IMR-90 (cell line): ENCODE measurements at regions not wholly inside any gene's neighbourhood (a gene's known extent, or its start where the extent isn't known, plus 50 kb on each side); places are given as distances from the start of the nearest gene placed in this dataset.

Source experiments
- ATAC-seq: fragments of 200-7000 bp; cut with Tn5 transposase; 2 replicates; pipeline ENCODE4 v1.9.1; 2020; ENCODE audit warnings: low read depth, mild to moderate bottlenecking, moderate library complexity
- BruUV-seq: library from RNA; stranded (reverse); fragments of 400-500 nt; replicated peaks from 2 replicates; lab custom pipeline; 2021; lab: Mats Ljungman, UMichigan
- CTCF ChIA-PET: fragments of 300-600 bp; formaldehyde crosslinking; extraction: SDS; loops from one replicate; lab custom pipeline; 2021; ENCODE audit warnings: antibody characterized with exemption; lab: Yijun Ruan, JAX
- POLR2A ChIA-PET: fragments of 300-600 bp; sonication (Branson Sonifier 250); formaldehyde crosslinking; loops from one replicate; lab custom pipeline; 2022; ENCODE audit warnings: antibody characterized with exemption; ENCODE audit not compliant: unreplicated experiment; lab: Charles Lee
- DNase-seq: peaks from one replicate; pipeline ENCODE4 v3.0.0; 2013
- H2AFZ ChIP-seq: replicated peaks from 2 replicates; pipeline ENCODE3; 2013; ENCODE audit warnings: low read length, mild to moderate bottlenecking; ENCODE audit not compliant: poor library complexity
- H2AK5ac ChIP-seq: 2 replicates; pipeline ENCODE4 v1.6.1; 2013; ENCODE audit warnings: low read depth, low read length, inconsistent platforms
- H2AK9ac ChIP-seq: replicated peaks from 2 replicates; pipeline ENCODE3; 2013; ENCODE audit warnings: mild to moderate bottlenecking, low read depth, low read length, moderate library complexity; ENCODE audit not compliant: poor library complexity
- H2BK120ac ChIP-seq: 2 replicates; pipeline ENCODE4 v1.6.1; 2013; ENCODE audit warnings: low read depth, low read length, inconsistent platforms
- H2BK15ac ChIP-seq: 3 replicates; pipeline ENCODE4 v1.6.1; 2013; ENCODE audit warnings: low read depth, low read length, inconsistent platforms
- H2BK20ac ChIP-seq: 2 replicates; pipeline ENCODE4 v1.6.1; 2013; ENCODE audit warnings: low read depth, mild to moderate bottlenecking, inconsistent platforms, low read length, moderate library complexity
- H2BK5ac ChIP-seq: 2 replicates; pipeline ENCODE4 v1.6.1; 2013; ENCODE audit warnings: mild to moderate bottlenecking, low read depth, low read length, inconsistent platforms; ENCODE audit not compliant: poor library complexity, severe bottlenecking
- H3K14ac ChIP-seq: replicated peaks from 2 replicates; pipeline ENCODE4 v1.6.1; 2013; ENCODE audit warnings: low read depth, low read length, inconsistent platforms
- H3K18ac ChIP-seq: 2 replicates; pipeline ENCODE4 v1.6.1; 2013; ENCODE audit warnings: low read depth, low read length, control low read depth
- H3K23ac ChIP-seq: 2 replicates; pipeline ENCODE4 v1.6.1; 2013; ENCODE audit warnings: low read depth, low read length, inconsistent platforms
- H3K27ac ChIP-seq: 2 replicates; pipeline ENCODE4 v1.5.1; 2013; ENCODE audit warnings: mild to moderate bottlenecking, control low read depth, low read length; ENCODE audit not compliant: insufficient read depth
- H3K27me3 ChIP-seq: 2 replicates; pipeline ENCODE4 v1.6.1; 2013; ENCODE audit warnings: low read length; ENCODE audit not compliant: control insufficient read depth, insufficient read depth
- H3K36me3 ChIP-seq: 2 replicates; pipeline ENCODE4 v1.6.1; 2013; ENCODE audit warnings: low read length, mixed read lengths; ENCODE audit not compliant: control insufficient read depth, insufficient read depth
- H3K4ac ChIP-seq: 2 replicates; pipeline ENCODE4 v1.6.1; 2013; ENCODE audit warnings: low read depth, low read length, inconsistent platforms
- H3K4me1 ChIP-seq: 2 replicates; pipeline ENCODE4 v1.6.1; 2013; ENCODE audit warnings: low read length, mixed read lengths; ENCODE audit not compliant: control insufficient read depth, insufficient read depth
- H3K4me2 ChIP-seq: 2 replicates; pipeline ENCODE4 v1.6.1; 2013; ENCODE audit warnings: low read depth, mild to moderate bottlenecking, control low read depth, low read length, moderate library complexity
- H3K4me3 ChIP-seq: 2 replicates; pipeline ENCODE4 v1.5.1; 2013; ENCODE audit warnings: low read depth, mild to moderate bottlenecking, control low read depth, low read length, moderate library complexity; ENCODE audit not compliant: insufficient read depth
- H3K56ac ChIP-seq: 2 replicates; pipeline ENCODE4 v1.6.1; 2013; ENCODE audit warnings: low read length, inconsistent platforms; ENCODE audit not compliant: insufficient read depth; ENCODE audit errors: extremely low read depth
- H3K79me1 ChIP-seq, 2 experiments: 2 replicates each; pipeline ENCODE4 v1.6.1; 2013; ENCODE audit warnings: low read length in 2 of 2, inconsistent platforms in 1 of 2, low read depth in 1 of 2
- H3K9ac ChIP-seq: 2 replicates; pipeline ENCODE4 v1.6.1; 2013; ENCODE audit warnings: low read depth, low read length, control low read depth
- H3K9me1 ChIP-seq: 2 replicates; pipeline ENCODE4 v1.6.1; 2013; ENCODE audit warnings: low read length, inconsistent platforms; ENCODE audit not compliant: insufficient read depth
- H3K9me3 ChIP-seq: 2 replicates; pipeline ENCODE4 v1.6.1; 2013; ENCODE audit warnings: low read length; ENCODE audit not compliant: control insufficient read depth, insufficient read depth
- H4K20me1 ChIP-seq: 2 replicates; pipeline ENCODE4 v1.6.1; 2013; ENCODE audit warnings: low read length, inconsistent platforms; ENCODE audit not compliant: insufficient read depth
- H4K5ac ChIP-seq: 2 replicates; pipeline ENCODE4 v1.6.1; 2013; ENCODE audit warnings: mild to moderate bottlenecking, low read depth, low read length, control low read depth
- H4K8ac ChIP-seq, 2 experiments: 2 replicates each; pipeline ENCODE4 v1.6.1; 2013; ENCODE audit warnings: low read depth in 2 of 2, low read length in 2 of 2, control low read depth in 1 of 2, inconsistent platforms in 1 of 2
- H4K91ac ChIP-seq: 2 replicates; pipeline ENCODE4 v1.6.1; 2013; ENCODE audit warnings: low read depth, low read length, inconsistent platforms; ENCODE audit not compliant: insufficient read depth
- BHLHE40 ChIP-seq: fragments of 150-350 bp; IDR thresholded peaks from 2 replicates; pipeline ENCODE4 v1.6.1; 2016; ENCODE audit warnings: mild to moderate bottlenecking, low read depth, low read length
- CEBPB ChIP-seq: IDR thresholded peaks from 2 replicates; pipeline ENCODE4 v1.6.1; 2012; ENCODE audit warnings: low read depth, low read length, improper control_type of control experiment
- CHD1 ChIP-seq: IDR thresholded peaks from 2 replicates; pipeline ENCODE4 v1.6.1; 2012; ENCODE audit warnings: low read depth, low read length, improper control_type of control experiment
- FOS ChIP-seq: fragments of 150-350 bp; IDR thresholded peaks from 2 replicates; pipeline ENCODE4 v1.6.1; 2016; ENCODE audit warnings: low read depth, low read length
- MAFK ChIP-seq: IDR thresholded peaks from 2 replicates; pipeline ENCODE4 v1.6.1; 2012; ENCODE audit warnings: low read depth, low read length, improper control_type of control experiment
- MAZ ChIP-seq: IDR thresholded peaks from 2 replicates; pipeline ENCODE4 v1.6.1; 2012; ENCODE audit warnings: low read depth, mild to moderate bottlenecking, low read length, improper control_type of control experiment, moderate library complexity, borderline replicate concordance
- MXI1 ChIP-seq: IDR thresholded peaks from 2 replicates; pipeline ENCODE4 v1.6.1; 2012; ENCODE audit warnings: low read depth, mild to moderate bottlenecking, low read length, moderate library complexity, borderline replicate concordance
- NFE2L2 ChIP-seq: fragments of 150-350 bp; IDR thresholded peaks from 2 replicates; pipeline ENCODE4 v1.6.1; 2016; ENCODE audit warnings: low read depth, mild to moderate bottlenecking, low read length
- POLR2A ChIP-seq: IDR thresholded peaks from 2 replicates; pipeline ENCODE4 v1.6.1; 2012; ENCODE audit warnings: mild to moderate bottlenecking, low read depth, low read length
- RAD21 ChIP-seq: IDR thresholded peaks from 2 replicates; pipeline ENCODE4 v1.6.1; 2012; ENCODE audit warnings: low read length, improper control_type of control experiment
- RCOR1 ChIP-seq: IDR thresholded peaks from 2 replicates; pipeline ENCODE4 v1.6.1; 2012; ENCODE audit warnings: mild to moderate bottlenecking, low read length, improper control_type of control experiment; ENCODE audit not compliant: insufficient replicate concordance
- RFX5 ChIP-seq: IDR thresholded peaks from 2 replicates; pipeline ENCODE4 v1.8.0; 2012; ENCODE audit warnings: low read depth, mild to moderate bottlenecking, low read length, moderate library complexity
- SMC3 ChIP-seq: fragments of 150-350 bp; IDR thresholded peaks from 2 replicates; pipeline ENCODE4 v1.6.1; 2016; ENCODE audit warnings: low read depth, mild to moderate bottlenecking, antibody characterized with exemption, low read length, moderate library complexity
- USF2 ChIP-seq: fragments of 150-350 bp; IDR thresholded peaks from 2 replicates; pipeline ENCODE4 v1.6.1; 2017; ENCODE audit warnings: mild to moderate bottlenecking, antibody characterized with exemption, low read length, low read depth
- WGBS, 2 experiments: methylation state at CpG; one replicate each; pipeline versions ENCODE4 v1.1.5 to v1.1.7; 2013; ENCODE audit warnings: missing lambda C conversion rate in 2 of 2; ENCODE audit not compliant: insufficient read length in 1 of 2; ENCODE audit errors: extremely low coverage in 2 of 2; 5-methylcytosine and 5-hydroxymethylcytosine counted together
- dilution Hi-C: fragments of 300-500 bp; cut with HindIII; formaldehyde crosslinking; loops from one replicate; pipeline ENCODE4 v1.14.3; 2018; ENCODE audit warnings: low sequenced_read_pairs; ENCODE audit not compliant: unreplicated experiment
- in situ Hi-C: fragments of 300-500 bp; cut with MboI; formaldehyde crosslinking; loops from 3 replicates; pipeline ENCODE4 v1.14.3; 2019; ENCODE audit warnings: low sequenced_read_pairs, inconsistent platforms, mixed read lengths
- intact Hi-C: fragments of 100-400 bp; cut with micrococcal nuclease; formaldehyde crosslinking; loops from 2 replicates; pipeline ENCODE4 v1.10.0; 2022
- TF ChIP-seq, protein P1 (sequence below): fragments of 150-350 bp; IDR thresholded peaks from 2 replicates; pipeline ENCODE4 v1.6.1; 2016; ENCODE audit warnings: low read depth, mild to moderate bottlenecking, low read length, moderate library complexity, borderline replicate concordance
- TF ChIP-seq, protein P2 (sequence below): conservative IDR thresholded peaks from 2 replicates; pipeline ENCODE4 v1.5.1; 2012; ENCODE audit warnings: mild to moderate bottlenecking, low read depth, low read length, improper control_type of control experiment

GRCh38 chr17:14499976-14500375 lies 199.1 kb downstream of the HS3ST3B1 start:
- peaks cover 2% of the 10 kb centered on the region for H3K27me3 ChIP-seq
- no peaks in the 10 kb centered on the region for H3K9me3 ChIP-seq
- no peak overlapping the region for H3K18ac ChIP-seq
- no peak overlapping the region for H4K5ac ChIP-seq
- no peak overlapping the region for H3K56ac ChIP-seq
- no peak overlapping the region for H2AFZ ChIP-seq
- no TSS peak for BruUV-seq
- H4K20me1 ChIP-seq, result no peaks in the 10 kb centered on the region
- ATAC-seq (no peak), DNase-seq (no peak)
- no peak for TF ChIP-seq POLR2A
- no peak for TF ChIP-seq RCOR1
- no peak for TF ChIP-seq RFX5
- TF ChIP-seq MAZ, result no peak
- no peak for TF ChIP-seq USF2
- no peak for TF ChIP-seq CHD1
- TF ChIP-seq MAFK, result no peak
- TF ChIP-seq RAD21, result no peak
- TF ChIP-seq, protein P1, sequence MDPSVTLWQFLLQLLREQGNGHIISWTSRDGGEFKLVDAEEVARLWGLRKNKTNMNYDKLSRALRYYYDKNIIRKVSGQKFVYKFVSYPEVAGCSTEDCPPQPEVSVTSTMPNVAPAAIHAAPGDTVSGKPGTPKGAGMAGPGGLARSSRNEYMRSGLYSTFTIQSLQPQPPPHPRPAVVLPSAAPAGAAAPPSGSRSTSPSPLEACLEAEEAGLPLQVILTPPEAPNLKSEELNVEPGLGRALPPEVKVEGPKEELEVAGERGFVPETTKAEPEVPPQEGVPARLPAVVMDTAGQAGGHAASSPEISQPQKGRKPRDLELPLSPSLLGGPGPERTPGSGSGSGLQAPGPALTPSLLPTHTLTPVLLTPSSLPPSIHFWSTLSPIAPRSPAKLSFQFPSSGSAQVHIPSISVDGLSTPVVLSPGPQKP, result no peak
- TF ChIP-seq SMC3, result no peak
- no peak for TF ChIP-seq MXI1
- TF ChIP-seq NFE2L2, result no peak
- no peak for TF ChIP-seq BHLHE40
- TF ChIP-seq, protein P2, sequence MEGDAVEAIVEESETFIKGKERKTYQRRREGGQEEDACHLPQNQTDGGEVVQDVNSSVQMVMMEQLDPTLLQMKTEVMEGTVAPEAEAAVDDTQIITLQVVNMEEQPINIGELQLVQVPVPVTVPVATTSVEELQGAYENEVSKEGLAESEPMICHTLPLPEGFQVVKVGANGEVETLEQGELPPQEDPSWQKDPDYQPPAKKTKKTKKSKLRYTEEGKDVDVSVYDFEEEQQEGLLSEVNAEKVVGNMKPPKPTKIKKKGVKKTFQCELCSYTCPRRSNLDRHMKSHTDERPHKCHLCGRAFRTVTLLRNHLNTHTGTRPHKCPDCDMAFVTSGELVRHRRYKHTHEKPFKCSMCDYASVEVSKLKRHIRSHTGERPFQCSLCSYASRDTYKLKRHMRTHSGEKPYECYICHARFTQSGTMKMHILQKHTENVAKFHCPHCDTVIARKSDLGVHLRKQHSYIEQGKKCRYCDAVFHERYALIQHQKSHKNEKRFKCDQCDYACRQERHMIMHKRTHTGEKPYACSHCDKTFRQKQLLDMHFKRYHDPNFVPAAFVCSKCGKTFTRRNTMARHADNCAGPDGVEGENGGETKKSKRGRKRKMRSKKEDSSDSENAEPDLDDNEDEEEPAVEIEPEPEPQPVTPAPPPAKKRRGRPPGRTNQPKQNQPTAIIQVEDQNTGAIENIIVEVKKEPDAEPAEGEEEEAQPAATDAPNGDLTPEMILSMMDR, result no peak
- no peak for TF ChIP-seq CEBPB
- no peak for TF ChIP-seq FOS
- H3K79me1 ChIP-seq, result no peaks in the 10 kb centered on the region
- H3K27ac ChIP-seq, result no peak overlapping the region
- peaks cover 2% of the 10 kb centered on the region; the same call in 1 of the 2 replicates for H3K4me1 ChIP-seq
- no peak overlapping the region for H3K14ac ChIP-seq
- in situ Hi-C loops (no loop called here), intact Hi-C loops (no loop called here), dilution Hi-C loops (no loop called here)
- no peak overlapping the region for H2BK20ac ChIP-seq
- no peak overlapping the region for H2AK9ac ChIP-seq
- WGBS, 2 experiments, result no CpG with 5 or more reads among the region's 4 CpGs
- ChIA-PET CTCF (no interaction called here), POLR2A (no interaction called here)
- H4K8ac ChIP-seq, result no peak overlapping the region
- H3K4me3 ChIP-seq, result no peak overlapping the region
- H2AK5ac ChIP-seq, result no peak overlapping the region
- H3K9ac ChIP-seq, result no peak overlapping the region
- H2BK5ac ChIP-seq, result no peak overlapping the region
- H2BK120ac ChIP-seq, result no peak overlapping the region
- no peak overlapping the region for H4K91ac ChIP-seq
- no peak overlapping the region for H3K4ac ChIP-seq
- no peak overlapping the region for H3K23ac ChIP-seq
- H3K4me2 ChIP-seq, result no peak overlapping the region
- H2BK15ac ChIP-seq, result no peak overlapping the region
- no peaks in the 10 kb centered on the region for H3K9me1 ChIP-seq
- no peaks in the 10 kb centered on the region for H3K36me3 ChIP-seq
